Effector CD8-positive, alpha-beta T cell (primary cell): ENCODE measurements at regions not wholly inside any gene's neighbourhood (a gene's known extent, or its start where the extent isn't known, plus 50 kb on each side); places are given as distances from the start of the nearest gene placed in this dataset.

Source experiments
- DNase-seq: peaks from one replicate; lab custom pipeline; 2025; lab: John Stamatoyannopoulos, UW

DNA sequence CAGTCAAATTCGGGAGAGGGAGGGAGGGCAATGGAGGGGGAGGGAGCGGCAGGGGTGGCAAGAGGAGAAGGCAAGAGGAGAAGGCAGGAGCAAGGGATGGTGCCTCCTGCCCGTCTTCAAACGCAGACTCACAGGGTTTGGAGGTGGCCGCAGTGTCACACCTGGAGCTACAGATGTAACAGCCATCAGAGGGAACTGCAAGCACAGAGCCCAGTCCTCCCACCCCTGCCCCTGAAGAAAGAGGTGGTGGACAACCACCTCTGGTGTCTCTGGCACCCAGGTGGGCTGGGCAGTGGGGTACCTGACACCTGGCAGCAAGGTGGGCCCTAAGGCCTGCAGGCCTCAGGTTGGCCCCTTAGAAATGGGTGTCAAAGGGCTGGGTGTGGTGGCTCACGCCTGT, 67.0 kb upstream of the SDK1 start:
- no peak for DNase-seq

DNA sequence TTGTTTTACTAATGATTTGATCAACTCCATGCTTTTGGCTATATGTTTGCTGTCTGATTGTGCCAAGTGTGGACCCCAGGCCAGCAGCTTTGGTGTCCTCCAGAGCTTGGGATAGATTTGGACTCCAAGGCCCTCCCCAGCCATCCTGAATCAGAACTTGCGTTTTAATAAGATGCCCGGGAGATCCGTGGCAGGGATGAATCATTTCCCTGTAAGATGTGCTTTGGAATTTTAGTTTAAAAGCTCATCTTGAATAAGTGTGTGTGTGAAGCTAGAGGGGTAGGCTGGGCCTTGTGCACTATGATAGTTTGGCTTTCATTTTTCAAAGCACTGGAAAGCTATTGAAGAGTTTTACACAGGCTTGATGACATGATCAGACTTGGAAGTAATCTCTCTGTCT, 66.2 kb upstream of the SDK1 start:
- DNase-seq = no peak

DNA sequence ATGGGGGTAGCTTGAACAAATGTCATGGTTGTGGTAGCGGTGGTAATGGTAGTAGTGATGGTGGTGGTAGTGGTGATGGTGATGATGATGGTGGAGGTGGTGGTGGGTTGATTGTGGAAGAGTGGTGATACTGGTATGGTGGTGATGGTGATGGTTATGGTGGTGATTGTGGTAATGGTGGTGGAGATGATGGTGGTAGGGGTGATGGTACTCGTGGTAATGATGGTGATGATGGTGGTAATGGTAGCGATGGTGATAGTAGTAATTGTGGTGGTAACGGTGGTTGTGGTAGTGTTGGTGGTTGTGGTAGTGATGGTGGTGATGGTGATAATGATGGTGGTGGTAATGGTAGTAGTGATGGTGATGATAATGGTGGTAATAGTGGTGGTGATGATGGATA, 65.7 kb upstream of the SDK1 start:
- no peak for DNase-seq

DNA sequence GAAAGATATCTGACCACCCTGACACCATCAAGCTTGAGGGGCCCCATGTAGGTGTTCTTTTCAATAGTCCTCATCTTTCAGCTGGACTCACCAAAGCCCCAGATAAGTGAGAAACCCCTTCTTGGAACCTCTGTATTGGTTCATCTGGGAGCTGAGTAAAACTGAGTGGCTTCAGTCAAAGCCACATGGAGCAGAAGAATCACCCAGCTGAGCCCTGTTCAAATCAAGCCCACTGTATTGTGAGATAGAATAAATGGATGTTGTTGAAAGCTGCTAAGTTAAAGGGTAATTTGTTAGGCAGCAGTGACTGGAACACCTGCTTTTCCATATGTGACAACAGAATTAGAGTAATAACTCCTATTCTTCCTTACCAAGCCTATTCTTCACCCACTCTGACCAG, 64.8 kb upstream of the SDK1 start:
- no peak for DNase-seq

DNA sequence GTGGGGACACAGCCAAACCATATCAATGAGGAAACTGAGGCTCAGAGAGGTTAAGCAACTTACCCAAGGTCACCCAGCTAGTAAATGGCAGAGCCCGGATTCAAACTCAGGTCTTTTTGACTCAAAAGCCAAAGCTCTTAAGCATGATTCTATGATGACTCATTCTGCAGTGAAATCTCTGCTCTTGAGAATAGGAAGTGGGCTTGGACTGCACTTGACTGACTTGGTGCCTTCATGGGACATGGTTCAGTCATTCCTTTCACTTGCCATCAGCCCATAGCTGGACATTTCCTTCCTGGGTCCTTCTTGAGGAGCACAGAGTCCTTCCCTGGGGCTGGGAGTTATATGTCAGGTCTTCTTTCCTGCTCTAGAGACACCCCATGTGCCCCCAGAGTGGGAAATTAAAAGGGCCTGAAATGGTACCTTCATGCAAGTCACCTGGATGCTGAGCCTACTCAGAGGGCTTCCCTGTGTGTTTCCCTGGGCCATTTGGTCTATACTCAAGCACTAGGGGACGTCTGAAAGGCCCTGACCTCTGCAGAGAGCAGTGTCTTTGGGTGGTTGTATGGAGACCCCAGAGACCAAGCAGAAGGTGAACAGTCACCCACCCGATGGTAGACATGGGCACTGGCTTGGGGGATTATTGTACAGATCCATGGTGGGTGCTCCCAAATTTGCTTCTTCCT, 62.4 kb upstream of the SDK1 start:
- no peak for DNase-seq

DNA sequence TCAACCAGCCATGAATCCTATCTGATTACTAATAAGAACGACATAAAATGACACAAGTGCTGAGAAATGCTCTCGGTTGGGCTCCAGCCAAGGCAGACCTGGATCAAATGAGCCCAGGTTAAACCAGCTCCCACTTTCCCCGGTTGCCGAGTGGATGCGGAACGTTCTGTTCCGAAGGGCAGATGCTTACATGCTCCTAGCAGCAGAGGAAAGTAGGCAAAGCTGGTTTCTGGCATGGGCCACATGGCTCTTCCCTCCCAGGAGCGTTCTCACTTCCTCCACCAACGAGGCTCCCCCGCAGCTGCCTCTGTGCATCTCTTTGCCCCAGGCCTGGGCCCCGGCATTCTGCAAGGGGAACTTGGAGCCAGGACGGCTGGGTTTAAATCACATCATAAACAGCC, 61.8 kb upstream of the SDK1 start:
- DNase-seq = no peak

DNA sequence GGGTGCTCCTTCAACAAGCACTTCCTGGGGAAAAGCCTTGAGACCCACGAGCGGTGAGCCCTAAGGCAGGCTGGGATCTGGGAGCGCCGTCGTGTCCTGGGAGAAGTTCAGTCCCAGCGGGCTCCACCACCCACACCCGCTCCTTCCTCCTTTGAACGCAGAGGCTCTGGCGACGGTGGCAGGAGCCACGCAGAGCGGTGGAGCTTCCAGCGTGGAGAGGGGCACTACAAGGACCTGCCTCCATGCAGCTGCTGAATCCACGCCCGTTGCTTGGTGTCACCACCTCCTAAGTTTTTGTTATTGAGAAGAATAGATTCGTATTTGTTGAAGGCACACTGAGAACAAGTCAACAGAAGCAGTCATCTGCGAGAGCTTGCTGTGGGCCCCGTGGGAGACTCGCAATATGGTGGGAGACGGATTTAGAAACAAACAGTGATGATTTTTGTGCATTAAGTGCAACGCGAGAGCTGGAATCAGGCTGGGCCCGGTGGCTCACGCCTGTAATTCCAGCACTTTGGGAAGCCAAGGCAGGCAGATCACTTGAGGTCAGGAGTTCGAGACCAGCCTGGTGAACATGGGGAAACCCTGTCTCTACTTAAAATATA, 60.1 kb upstream of the SDK1 start:
- DNase-seq = no peak

DNA sequence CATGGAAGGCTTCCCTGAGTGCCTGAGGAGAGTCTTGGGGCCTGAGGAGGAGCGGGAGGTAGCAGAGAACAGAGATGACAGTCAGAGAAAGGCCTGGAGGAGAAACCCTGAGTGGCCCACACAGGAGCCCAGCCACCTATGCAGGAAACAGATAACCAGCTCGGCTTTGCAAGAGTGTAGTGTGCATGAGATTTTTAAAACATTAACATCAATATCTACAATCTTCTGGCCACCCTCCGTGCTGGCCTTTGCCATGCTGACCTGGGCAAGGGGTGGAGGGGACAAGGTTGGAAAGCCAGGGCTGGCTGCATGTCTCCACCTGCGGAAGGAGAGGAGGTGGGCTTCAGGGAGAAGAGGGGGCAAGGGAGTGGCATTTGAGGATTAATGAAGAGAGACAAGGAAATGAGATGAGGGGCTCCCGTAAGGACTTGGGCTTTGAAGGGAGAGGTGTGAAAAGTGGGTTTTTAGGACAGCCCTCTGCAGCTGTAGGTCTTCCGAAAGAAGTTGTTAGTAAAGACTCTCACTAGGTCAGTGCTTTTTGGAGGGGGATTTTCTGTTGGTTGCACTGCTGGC, 59.3 kb upstream of the SDK1 start:
- DNase-seq = no peak

DNA sequence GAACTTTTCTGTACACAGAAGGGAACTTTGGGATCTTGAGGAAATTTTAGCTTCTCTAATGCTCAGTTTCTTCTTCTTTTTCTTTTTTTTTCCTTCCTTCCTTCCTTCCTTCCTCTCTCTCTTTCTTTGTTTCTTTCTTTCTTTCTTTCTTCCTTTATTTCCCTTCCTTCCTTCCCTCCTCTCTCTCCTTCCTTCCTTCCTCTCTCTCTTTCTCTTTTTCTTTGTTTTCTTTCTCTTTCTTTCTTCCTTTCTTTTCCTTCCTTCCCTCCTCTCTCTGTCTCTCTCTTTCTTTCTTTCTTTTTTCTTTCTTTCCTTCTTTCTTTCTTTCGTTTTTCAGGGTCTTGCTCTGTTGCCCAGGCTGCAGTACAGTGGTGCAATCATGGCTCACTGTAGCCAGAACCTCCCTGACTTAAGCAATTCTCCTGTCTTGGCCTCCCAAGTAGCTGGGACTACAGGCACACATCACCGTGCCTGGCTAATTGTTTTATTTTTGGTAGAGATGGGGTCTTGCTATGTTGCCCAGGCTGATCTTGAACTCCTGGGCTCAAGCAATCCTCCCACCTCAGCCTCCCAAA, 58.6 kb upstream of the SDK1 start:
- DNase-seq = no peak

DNA sequence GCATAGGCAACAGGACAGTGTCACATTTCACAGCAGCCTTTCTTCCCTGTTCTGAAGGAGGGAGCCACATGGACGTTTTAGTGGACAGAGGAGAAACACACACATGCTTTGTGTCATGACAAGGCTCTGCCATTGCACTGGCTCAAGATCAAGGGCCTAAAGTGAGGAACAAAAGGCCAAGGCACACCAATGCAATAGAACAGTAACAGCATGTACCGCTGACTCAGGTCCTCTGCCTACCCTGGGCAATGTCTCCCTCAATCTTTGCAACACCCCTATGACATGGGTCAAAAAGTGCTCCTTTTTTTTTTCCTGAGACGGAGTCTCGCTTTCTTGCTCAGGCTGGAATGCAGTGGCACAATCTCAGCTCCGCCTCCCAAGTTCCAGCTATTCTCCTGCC, 57.8 kb upstream of the SDK1 start:
- DNase-seq = no peak

DNA sequence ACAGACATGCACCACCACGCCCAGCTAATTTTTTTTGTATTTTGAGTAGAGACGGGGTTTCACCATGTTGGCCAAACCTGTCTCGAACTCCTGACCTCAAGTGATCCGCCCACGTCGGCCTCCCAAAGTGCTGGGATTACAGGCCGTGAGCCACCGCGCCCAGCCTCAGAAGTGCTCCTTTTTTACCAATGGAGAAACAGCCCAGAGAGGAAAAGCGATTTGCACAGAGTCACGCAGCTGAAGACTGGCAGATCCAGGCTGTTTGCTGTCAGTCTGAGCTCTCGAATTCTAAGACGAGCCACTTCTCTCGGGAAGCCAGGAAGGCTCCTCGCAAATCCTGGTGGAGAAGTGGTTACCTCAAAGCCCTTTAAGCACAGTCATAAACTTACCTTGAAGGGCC, 57.4 kb upstream of the SDK1 start:
- no peak for DNase-seq

DNA sequence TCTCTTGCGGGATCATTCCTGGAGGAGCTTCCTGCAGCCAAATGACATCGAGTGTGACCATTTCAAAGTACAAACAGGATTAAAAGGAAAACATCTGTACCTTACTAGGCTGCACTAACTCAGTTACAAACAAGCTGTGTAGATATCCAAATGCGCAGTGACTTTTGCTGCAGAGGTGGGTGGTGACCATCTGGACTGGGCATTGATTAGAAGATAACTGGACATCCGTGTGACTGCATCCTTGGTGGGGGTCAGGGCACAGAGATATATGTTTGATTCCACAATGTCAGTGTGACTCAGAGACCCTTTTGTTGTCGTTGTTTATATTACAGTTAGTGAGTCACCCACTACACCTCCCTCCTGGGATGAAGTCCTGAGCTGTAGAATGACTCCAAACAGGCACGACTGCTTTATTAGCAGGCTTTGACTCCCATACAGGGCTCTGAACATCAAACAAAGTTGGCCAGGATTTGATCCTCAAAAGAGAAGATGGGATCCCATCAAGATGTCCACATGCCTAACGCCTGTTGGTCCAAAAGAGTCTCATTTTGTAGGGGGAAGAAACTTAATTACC, 56.7 kb upstream of the SDK1 start:
- no peak for DNase-seq

DNA sequence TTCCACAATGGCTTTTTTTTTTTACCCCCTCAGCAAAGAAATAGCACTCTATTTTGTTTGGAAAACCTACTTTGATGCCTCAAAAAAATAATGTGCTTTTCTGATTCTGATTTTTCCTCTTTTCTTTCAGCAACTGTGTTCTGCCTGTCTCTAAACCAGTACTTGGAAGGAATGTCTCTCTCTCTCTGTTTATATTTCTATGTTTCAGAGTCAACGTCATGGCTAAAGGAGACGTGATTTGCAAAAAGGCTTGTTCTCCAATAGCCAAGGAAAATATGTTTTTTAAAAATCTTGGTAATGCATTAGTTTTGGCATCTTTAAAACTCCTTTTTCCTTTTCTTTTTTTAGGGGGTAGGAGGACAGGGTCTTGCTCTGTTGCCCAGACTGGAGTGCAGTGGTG, 56.0 kb upstream of the SDK1 start:
- no peak for DNase-seq

DNA sequence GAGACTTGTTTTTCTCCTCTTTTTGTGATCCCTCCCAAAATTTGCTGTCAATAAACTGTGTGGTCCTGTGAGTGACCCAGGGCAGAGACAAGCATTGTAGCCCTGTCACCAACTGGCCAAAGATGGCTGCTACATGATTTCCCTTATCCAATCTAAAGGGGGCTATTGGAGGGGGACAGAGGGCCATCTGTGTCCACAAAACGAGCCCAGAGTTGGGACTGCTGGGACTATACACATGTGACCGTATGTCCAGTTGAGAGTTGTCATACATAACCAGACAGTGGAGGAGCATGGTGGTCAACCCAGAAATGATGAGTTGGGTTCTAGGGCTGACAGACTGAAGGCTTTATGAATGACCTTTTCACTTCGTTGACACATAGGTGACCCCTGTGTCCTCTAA, 55.3 kb upstream of the SDK1 start:
- no peak for DNase-seq

DNA sequence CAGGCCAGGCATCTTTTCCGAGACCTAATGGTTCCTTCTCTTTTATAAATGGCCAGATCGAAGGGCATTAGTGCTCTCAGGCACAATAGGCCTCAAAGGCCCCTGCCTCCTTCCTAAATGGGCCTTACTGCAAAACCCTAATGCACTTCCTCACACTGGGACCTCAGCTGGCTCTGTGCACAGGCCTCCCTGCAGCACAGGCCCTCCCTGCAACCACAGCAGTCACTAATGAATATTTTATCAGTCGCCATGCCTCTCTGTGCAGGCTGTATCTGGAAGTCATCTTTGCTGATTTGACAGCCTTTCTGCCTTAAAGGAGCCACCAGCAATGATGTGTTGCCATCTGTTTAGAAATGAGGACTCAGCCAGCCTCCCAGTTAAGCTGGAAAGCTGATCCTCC, 54.9 kb upstream of the SDK1 start:
- no peak for DNase-seq

DNA sequence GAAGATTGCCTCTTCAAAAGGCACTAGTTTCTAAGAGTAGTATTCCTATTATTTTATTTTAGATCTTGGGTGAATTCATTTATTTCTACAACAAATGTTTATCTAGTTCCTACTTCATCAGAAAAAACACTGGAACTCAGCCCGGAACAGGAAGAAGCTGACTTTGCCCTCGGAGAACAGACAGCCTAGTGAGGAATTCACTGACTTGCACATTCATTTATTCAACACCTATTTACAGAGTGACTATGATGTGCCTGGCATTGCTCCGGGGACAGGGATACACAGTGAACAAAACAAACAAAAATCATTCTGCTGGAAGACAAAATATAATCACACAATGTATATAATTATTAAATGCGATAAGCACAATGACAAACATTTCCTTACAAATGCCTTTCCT, 54.4 kb upstream of the SDK1 start:
- no peak for DNase-seq

DNA sequence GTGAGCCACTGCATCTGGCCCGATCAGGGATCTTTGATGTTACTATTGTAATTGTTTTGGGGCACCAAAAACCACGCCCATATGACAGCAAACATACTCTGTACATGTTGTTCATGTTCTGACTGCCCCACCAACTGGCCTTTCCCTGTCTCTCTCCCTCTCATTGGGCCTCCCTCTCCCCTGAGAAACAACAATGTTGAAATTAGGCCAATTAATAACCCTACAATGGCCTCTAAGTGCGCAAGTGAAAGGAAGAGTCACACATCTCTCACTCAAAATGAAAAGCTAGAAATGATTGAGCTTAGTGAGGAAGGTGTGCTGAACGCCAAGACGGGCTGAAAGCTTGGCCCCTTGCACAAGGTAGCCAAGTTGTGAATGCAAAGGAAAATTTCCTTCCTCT, 50.3 kb upstream of the SDK1 start:
- DNase-seq = no peak
